GM19351 (cell line): ENCODE measurements at regions not wholly inside any gene's neighbourhood (a gene's known extent, or its start where the extent isn't known, plus 50 kb on each side); places are given as distances from the start of the nearest gene placed in this dataset.
A peak's percentile ranks its signal among the peaks of the same experiment; 100 is the strongest.
"Not testable (repeated sequence)": the region's sequence is repeated elsewhere in the genome, so short reads cannot be mapped to it uniquely, and the experiment has no call there.

Experiments used
- ATAC-seq: cut with Tn5 transposase; IDR thresholded peaks from one replicate; pipeline ENCODE4 v1.9.1; 2021; ENCODE audit warnings: mild to moderate bottlenecking, moderate library complexity; ENCODE audit not compliant: unreplicated experiment

DNA sequence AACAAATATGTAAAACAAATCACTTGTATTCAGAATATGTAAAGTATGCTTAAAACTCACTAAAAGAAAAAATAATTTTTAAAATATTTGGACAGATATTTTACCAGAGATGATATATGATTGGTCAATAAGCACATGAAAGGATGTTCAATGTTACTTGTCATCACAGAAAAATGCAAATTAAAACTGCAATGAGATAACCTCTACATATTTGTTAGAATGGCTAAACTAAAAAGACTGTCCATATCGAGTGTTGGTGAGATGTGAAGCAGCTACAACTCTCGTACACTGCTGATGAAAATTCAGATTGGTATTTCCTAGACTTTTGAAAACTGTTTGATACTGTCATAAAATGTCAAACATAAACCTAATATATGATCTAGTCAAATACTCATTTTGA lies 685.1 kb downstream of the DTWD2 start:
- ATAC-seq, result no peak

- no peak for ATAC-seq
Observed at GRCh38 chr5:118302786-118303185, 685.6 kb downstream of the DTWD2 start.

- no peak for ATAC-seq
Observed at GRCh38 chr5:118301696-118302095, 686.7 kb downstream of the DTWD2 start.

DNA sequence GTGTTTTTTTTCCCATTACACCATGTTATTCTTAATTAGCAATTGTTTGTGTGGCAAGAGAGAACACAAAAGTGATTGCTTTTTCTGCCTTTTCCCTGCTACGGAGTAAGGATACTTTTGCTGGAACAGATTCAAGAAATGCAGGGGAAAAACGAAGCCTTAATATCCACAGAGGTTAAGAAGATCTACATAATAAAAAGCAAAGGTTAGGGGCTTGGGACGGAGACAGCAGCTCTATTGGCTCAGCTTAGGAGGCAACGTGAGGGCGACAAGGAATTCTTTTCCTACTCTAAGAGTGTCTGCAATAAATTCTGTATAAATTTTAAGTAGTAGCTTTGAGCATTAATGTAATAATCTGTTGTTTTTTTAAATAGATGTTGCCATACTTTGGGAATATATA lies 693.3 kb downstream of the DTWD2 start:
- ATAC-seq, result no peak

DNA sequence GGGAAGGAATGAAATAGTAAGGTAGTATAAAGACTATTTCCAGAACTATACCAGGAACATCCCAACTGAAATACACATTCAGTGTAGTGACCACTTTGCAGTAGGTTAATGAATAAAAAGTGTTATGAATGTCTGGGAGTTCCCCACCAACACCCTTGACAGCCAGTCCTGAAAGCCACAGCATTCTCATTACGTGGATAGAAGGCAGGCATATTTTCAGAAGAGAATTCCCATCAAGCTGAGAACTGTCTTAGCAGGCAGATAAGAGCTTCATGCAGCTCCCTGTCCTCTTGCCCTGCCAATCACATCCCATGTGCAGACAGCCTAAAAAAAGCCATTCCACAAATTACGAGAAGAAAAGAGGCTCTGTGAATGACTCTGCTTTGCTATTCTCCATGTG lies 695.0 kb downstream of the DTWD2 start:
- ATAC-seq, result no peak

- ATAC-seq, result no peak
Observed at GRCh38 chr5:118290204-118290603, 698.1 kb downstream of the DTWD2 start.

GRCh38 chr5:118284230-118284629 lies 704.1 kb downstream of the DTWD2 start:
- ATAC-seq, result not testable (repeated sequence)

DNA sequence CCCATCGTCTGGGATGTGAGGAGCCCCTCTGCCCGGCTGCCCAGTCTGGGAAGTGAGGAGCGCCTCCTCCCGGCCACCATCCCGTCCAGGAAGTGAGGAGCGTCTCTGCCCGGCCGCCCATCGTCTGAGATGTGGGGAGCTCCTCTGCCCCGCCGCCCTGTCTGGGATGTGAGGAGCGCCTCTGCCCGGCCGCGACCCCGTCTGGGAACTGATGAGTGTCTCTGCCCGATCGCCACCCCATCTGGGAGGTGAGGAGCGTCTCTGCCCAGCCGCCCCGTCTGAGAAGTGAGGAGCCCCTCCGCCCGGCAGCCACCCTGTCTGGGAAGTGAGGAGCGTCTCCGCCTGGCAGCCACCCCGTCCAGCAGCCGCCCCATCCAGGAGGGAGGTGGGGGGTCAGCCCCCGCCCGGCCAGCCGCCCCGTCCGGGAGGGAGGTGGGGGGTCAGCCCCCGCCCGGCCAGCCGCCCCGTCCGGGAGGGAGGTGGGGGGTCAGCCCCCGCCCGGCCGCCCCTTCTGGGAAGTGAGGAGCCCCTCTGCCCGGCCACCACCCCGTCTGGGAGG lies 705.8 kb downstream of the DTWD2 start:
- ATAC-seq, result not testable (repeated sequence)

- no peak for ATAC-seq
Observed at GRCh38 chr5:118279540-118280294, 708.6 kb downstream of the DTWD2 start.

- ATAC-seq, result no peak
Observed at GRCh38 chr5:118270526-118270925, 717.8 kb downstream of the DTWD2 start.

- no peak for ATAC-seq
Observed at GRCh38 chr5:118258223-118258622, 730.1 kb downstream of the DTWD2 start.

GRCh38 chr5:118257066-118257465 lies 731.3 kb downstream of the DTWD2 start:
- ATAC-seq, result no peak

DNA sequence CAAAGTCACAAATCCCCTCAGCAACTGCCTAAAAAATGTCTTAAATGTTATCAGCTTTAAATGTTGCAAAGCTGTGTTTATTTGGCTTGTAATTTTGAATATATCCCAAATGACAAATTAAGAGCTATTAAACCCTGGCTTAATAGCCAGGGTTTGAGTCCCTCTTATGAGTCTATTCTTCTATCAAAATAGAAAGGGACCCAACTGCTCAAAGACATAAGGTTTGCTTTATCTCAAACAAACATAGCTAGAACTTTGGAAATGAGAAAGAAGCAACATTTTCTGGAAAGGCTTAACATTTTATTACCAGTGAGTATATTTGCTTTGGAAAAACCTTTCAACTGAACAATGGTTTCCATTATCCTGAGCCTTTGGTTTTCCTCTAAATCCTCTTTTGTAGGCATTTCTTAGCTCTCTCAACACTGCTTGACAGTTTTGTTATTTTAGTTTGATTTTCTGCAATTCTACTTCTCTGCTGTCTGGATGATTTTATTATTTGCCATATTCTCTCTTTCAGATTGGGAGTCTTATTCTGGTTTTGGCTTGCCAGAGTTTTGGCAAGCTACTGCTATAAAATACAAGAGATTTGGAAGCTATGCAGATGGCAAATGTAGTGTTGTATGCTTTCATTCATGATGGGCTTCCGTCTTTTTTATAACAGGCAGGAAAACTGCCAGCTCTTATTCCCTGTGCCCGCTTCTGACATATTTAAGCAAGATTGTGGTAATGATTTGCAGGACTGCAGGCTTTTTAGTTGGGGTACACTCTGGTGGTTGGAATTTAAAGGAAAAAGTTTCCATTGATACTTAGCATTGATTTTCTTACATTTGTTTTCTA lies 734.9 kb downstream of the DTWD2 start:
- ATAC-seq, result no peak

DNA sequence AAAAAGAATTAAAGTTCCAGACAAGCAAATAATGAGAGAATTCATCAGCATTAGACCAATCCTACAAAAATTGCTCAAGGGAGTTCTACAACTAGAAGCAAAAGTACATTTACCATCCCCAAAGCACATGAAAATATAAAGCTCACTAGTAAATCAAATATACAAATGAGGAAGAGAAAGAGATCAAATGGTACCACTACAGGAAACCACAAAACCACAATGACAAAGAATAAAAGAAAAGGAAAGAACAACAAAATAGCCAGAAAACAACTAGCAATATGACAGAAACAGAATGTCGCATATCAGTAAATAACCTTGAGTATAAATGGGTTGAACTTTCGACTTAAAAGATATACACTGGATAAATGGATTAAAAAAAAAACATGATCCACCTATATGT lies 739.0 kb downstream of the DTWD2 start:
- ATAC-seq, result peak; percentile 86

GRCh38 chr5:118247458-118247857 lies 740.9 kb downstream of the DTWD2 start:
- no peak for ATAC-seq

DNA sequence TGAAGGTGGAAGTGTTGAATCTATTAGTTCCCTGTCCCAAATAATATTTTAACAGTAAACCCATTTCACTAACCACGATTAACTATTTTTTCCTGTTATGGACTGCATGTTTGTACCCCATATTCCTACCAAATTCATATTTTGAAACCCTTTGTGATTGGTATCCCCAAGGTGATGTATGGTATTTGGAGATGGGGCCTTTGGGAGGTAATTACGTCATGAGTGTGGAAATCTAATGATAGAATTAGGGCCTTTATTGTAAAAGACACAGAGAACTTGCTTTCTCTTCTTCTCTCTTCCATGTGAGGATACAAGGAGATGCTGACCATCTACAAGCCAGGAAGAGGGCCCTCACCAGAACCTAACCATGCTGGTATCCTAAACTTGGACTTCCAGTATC lies 744.7 kb downstream of the DTWD2 start:
- ATAC-seq, result no peak

DNA sequence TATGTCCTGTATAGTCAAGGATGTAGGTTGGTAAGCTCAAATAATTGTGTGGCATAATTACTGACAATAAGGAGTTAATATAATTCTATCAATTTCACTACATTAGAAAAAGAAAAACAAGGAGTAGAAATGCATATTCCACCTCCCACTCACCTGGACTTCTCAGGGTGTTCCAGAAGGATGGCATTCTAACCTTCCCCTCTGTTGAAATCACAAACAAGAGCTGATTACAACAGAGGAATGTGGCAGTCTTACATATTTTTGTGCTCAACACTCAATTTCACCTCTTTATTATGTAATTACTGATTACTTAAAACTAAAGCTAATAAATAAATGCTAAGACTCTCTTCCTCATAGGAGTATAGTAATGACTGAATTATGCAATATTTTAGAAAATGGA lies 745.3 kb downstream of the DTWD2 start:
- ATAC-seq, result no peak

- peak; percentile 90 for ATAC-seq
Observed at GRCh38 chr5:118236108-118236849, 752.1 kb downstream of the DTWD2 start.

DNA sequence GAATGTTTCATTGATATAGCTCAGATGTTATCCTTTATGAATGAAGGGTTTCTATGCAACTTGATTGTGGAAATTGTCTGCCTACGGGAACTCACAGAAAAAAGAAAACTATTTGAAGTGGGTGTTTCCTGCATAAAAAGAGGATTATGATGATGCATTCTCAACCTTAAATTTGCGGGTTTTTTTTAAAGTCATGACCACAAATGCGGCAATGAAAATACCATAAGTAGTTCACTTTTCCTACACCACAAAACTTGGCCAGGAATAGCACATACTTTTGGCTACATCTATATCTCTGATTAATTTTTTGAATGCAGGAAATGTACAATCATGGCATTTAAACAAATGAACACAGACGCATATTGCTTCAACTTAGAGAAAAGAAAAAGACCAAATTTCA lies 754.7 kb downstream of the DTWD2 start:
- no peak for ATAC-seq

GRCh38 chr5:118228489-118228888 lies 759.9 kb downstream of the DTWD2 start:
- no peak for ATAC-seq

GRCh38 chr5:118224546-118224945 lies 763.8 kb downstream of the DTWD2 start:
- ATAC-seq, result no peak
